ENCODE measurements at regions not wholly inside any gene's neighbourhood (a gene's known extent, or its start where the extent isn't known, plus 50 kb on each side); places are given as distances from the start of the nearest gene placed in this dataset.

- Histone ChIP-seq H3K36me3 (ENCODE audit: low read length) (no peaks in the 10 kb centered on the region), H2AFZ (ENCODE audit: low read depth, low read length, severe bottlenecking) (no peak overlapping the region), H3K27ac (ENCODE audit: low read depth, low read length) (no peak overlapping the region), H3K9ac (ENCODE audit: low read length) (no peak overlapping the region), H3K4me2 (ENCODE audit: low read depth, low read length, poor library complexity, severe bottlenecking) (no peak overlapping the region), H3K9me2 (replicated peaks; ENCODE audit: insufficient read depth, low read length) (no peaks in the 10 kb centered on the region; the same call in 1 of the 2 replicates), H3K79me2 (ENCODE audit: insufficient read depth, low read length) (no peaks in the 10 kb centered on the region), H3K9me3 (ENCODE audit: insufficient read depth, low read length) (no peaks in the 10 kb centered on the region), H3K4me3 (ENCODE audit: insufficient read depth, low read length, poor library complexity, severe bottlenecking) (no peak overlapping the region), H4K20me1 (ENCODE audit: low read depth, low read length) (no peaks in the 10 kb centered on the region), H3K27me3 (ENCODE audit: low read length) (no peaks in the 10 kb centered on the region), H3F3A (ENCODE audit: insufficient read depth) (no peaks in the 10 kb centered on the region)
- TF ChIP-seq CTCF (IDR thresholded peaks at IDR 0.05; ENCODE audit: insufficient read depth, low read length, poor library complexity, severe bottlenecking) (no peak), EZH2phosphoT487 (conservative IDR thresholded peaks at IDR 0.05; ENCODE audit: low read length) (no peak)
Measured at GRCh38 chr13:90675129-90675528, 672.4 kb upstream of the MIR17HG start.

GRCh38 chr13:90680826-90681225 is 666.7 kb upstream of the MIR17HG start:
- no peak for TF ChIP-seq EZH2phosphoT487 (conservative IDR thresholded peaks at IDR 0.05; ENCODE audit: low read length)
- no peak for TF ChIP-seq CTCF (IDR thresholded peaks at IDR 0.05; ENCODE audit: insufficient read depth, low read length, poor library complexity, severe bottlenecking)
- no peaks in the 10 kb centered on the region for H3K9me3 ChIP-seq (ENCODE audit: insufficient read depth, low read length)
- H2AFZ ChIP-seq (ENCODE audit: low read depth, low read length, severe bottlenecking), result no peak overlapping the region
- H4K20me1 ChIP-seq (ENCODE audit: low read depth, low read length), result no peaks in the 10 kb centered on the region
- no peaks in the 10 kb centered on the region for H3K79me2 ChIP-seq (ENCODE audit: insufficient read depth, low read length)
- no peaks in the 10 kb centered on the region for H3K27me3 ChIP-seq (ENCODE audit: low read length)
- H3K36me3 ChIP-seq (ENCODE audit: low read length), result no peaks in the 10 kb centered on the region
- no peak overlapping the region for H3K4me2 ChIP-seq (ENCODE audit: low read depth, low read length, poor library complexity, severe bottlenecking)
- no peak overlapping the region for H3K4me3 ChIP-seq (ENCODE audit: insufficient read depth, low read length, poor library complexity, severe bottlenecking)
- H3K9ac ChIP-seq (ENCODE audit: low read length), result no peak overlapping the region
- H3K9me2 ChIP-seq (replicated peaks; ENCODE audit: insufficient read depth, low read length), result no peaks in the 10 kb centered on the region
- no peak overlapping the region for H3K27ac ChIP-seq (ENCODE audit: low read depth, low read length)
- no peaks in the 10 kb centered on the region for H3F3A ChIP-seq (ENCODE audit: insufficient read depth)

- Histone ChIP-seq H4K20me1 (ENCODE audit: low read depth, low read length) (no peaks in the 10 kb centered on the region), H3K4me3 (ENCODE audit: insufficient read depth, low read length, poor library complexity, severe bottlenecking) (no peak overlapping the region), H3K79me2 (ENCODE audit: insufficient read depth, low read length) (no peaks in the 10 kb centered on the region), H3K4me2 (ENCODE audit: low read depth, low read length, poor library complexity, severe bottlenecking) (no peak overlapping the region), H2AFZ (ENCODE audit: low read depth, low read length, severe bottlenecking) (no peak overlapping the region), H3F3A (ENCODE audit: insufficient read depth) (no peaks in the 10 kb centered on the region), H3K27ac (ENCODE audit: low read depth, low read length) (no peak overlapping the region), H3K9ac (ENCODE audit: low read length) (no peak overlapping the region), H3K27me3 (ENCODE audit: low read length) (no peaks in the 10 kb centered on the region), H3K36me3 (ENCODE audit: low read length) (no peaks in the 10 kb centered on the region), H3K9me2 (replicated peaks; ENCODE audit: insufficient read depth, low read length) (no peaks in the 10 kb centered on the region), H3K9me3 (ENCODE audit: insufficient read depth, low read length) (no peaks in the 10 kb centered on the region)
- TF ChIP-seq CTCF (IDR thresholded peaks at IDR 0.05; ENCODE audit: insufficient read depth, low read length, poor library complexity, severe bottlenecking), result no peak
- no peak for TF ChIP-seq EZH2phosphoT487 (conservative IDR thresholded peaks at IDR 0.05; ENCODE audit: low read length)
Measured at GRCh38 chr13:90683711-90684131, 663.8 kb upstream of the MIR17HG start.
